GM23248 (cell line): ENCODE measurements at regions not wholly inside any gene's neighbourhood (a gene's known extent, or its start where the extent isn't known, plus 50 kb on each side); places are given as distances from the start of the nearest gene placed in this dataset.

ENCODE experiments used
- EZH2 ChIP-seq: fragments of 200-600 bp; sonication (generic); IDR thresholded peaks from 2 replicates; pipeline ENCODE4 v1.6.1; 2018; ENCODE audit warnings: antibody characterized with exemption, mild to moderate bottlenecking; ENCODE audit not compliant: insufficient read depth, poor library complexity, severe bottlenecking
- EZH2phosphoT487 ChIP-seq: fragments of 200-600 bp; sonication (generic); IDR thresholded peaks from 2 replicates; pipeline ENCODE4 v1.6.1; 2018; ENCODE audit warnings: antibody characterized with exemption, moderate library complexity, mild to moderate bottlenecking, low read depth; ENCODE audit not compliant: insufficient read depth

- TF ChIP-seq EZH2 (no peak), EZH2phosphoT487 (no peak)
Measured at GRCh38 chr5:142531977-142532780, 153.7 kb downstream of the FGF1 start.
